Endothelial cell of umbilical vein (primary cell): ENCODE measurements at regions not wholly inside any gene's neighbourhood (a gene's known extent, or its start where the extent isn't known, plus 50 kb on each side); places are given as distances from the start of the nearest gene placed in this dataset.

Experiments
- BruUV-seq: library from RNA; stranded (reverse); fragments of 400-500 nt; replicated peaks from 2 replicates; lab custom pipeline; 2021; lab: Mats Ljungman, UMichigan
- CTCF ChIA-PET: fragments of 300-600, 350-600 bp; sonication (Branson Sonifier 250); formaldehyde crosslinking; loops from one replicate; lab custom pipeline; 2021; ENCODE audit warnings: antibody characterized with exemption, inconsistent platforms; lab: Charles Lee
- POLR2A ChIA-PET: fragments of 300-600, 350-600 bp; sonication (Branson Sonifier 250); formaldehyde crosslinking; loops from one replicate; lab custom pipeline; 2021; ENCODE audit warnings: antibody characterized with exemption, inconsistent platforms; lab: Charles Lee
- DNase-seq: peaks from one replicate; pipeline ENCODE4 v3.0.0-alpha.2; 2011; ENCODE audit warnings: low read depth, low spot score
- FAIRE-seq: peaks from 2 replicates; lab custom pipeline; 2011; peaks lifted over from hg19 to GRCh38; lab: Jason Lieb, UNC
- H2AFZ ChIP-seq: 2 replicates; pipeline ENCODE4 v1.6.0; 2012; ENCODE audit warnings: low read depth, low read length, control low read depth, inconsistent platforms
- H3K27ac ChIP-seq: 2 replicates; pipeline ENCODE4 v1.5.1; 2011; ENCODE audit warnings: low read depth, mild to moderate bottlenecking, control low read depth, low read length, moderate library complexity; ENCODE audit not compliant: insufficient read depth
- H3K27me3 ChIP-seq, 2 experiments: 2 replicates each; pipeline versions ENCODE4 v1.6.0 to v1.6.1; 2011; ENCODE audit warnings: low read length in 2 of 2, mixed read lengths in 1 of 2; ENCODE audit not compliant: control insufficient read depth in 2 of 2, insufficient read depth in 2 of 2
- H3K36me3 ChIP-seq, 2 experiments: 2 replicates in 1 of 2; 3 replicates in 1 of 2; pipeline ENCODE4 v1.5.1; 2011; ENCODE audit warnings: low read length in 2 of 2, mild to moderate bottlenecking in 1 of 2, moderate library complexity in 1 of 2; ENCODE audit not compliant: control insufficient read depth in 2 of 2, insufficient read depth in 2 of 2; ENCODE audit errors: extremely low read depth in 1 of 2
- H3K4me1 ChIP-seq: 3 replicates; pipeline ENCODE4 v1.5.1; 2011; ENCODE audit warnings: mild to moderate bottlenecking, low read length; ENCODE audit not compliant: control insufficient read depth, insufficient read depth; ENCODE audit errors: extremely low read depth
- H3K4me2 ChIP-seq: 2 replicates; pipeline ENCODE4 v1.6.1; 2011; ENCODE audit warnings: low read length, control low read depth, mixed read lengths; ENCODE audit not compliant: insufficient read depth
- H3K4me3 ChIP-seq, 3 experiments: fragments of 200-600 bp in 1 of 3; sonication (generic), shearing (Covaris generic) in 1 of 3; replicated peaks in 1 of 3; 2 replicates each; pipeline ENCODE4 v1.5.1; 2011 to 2016; ENCODE audit warnings: control low read depth in 3 of 3, low read length in 3 of 3, mild to moderate bottlenecking in 2 of 3, inconsistent platforms in 1 of 3, low read depth in 1 of 3, moderate library complexity in 1 of 3; ENCODE audit not compliant: insufficient read depth in 1 of 3
- H3K79me2 ChIP-seq: 2 replicates; pipeline ENCODE4 v1.6.0; 2012; ENCODE audit warnings: low read length, inconsistent platforms; ENCODE audit not compliant: control insufficient read depth, insufficient read depth
- H3K9ac ChIP-seq: replicated peaks from 2 replicates; pipeline ENCODE3; 2011; ENCODE audit warnings: low read length, control low read depth; ENCODE audit not compliant: insufficient read depth; ENCODE audit errors: extremely low read depth
- H3K9me1 ChIP-seq: replicated peaks from 3 replicates; pipeline ENCODE4 v1.6.0; 2011; ENCODE audit warnings: mild to moderate bottlenecking, low read length; ENCODE audit not compliant: control insufficient read depth, insufficient read depth; ENCODE audit errors: extremely low read depth
- H3K9me3 ChIP-seq: replicated peaks from 2 replicates; pipeline ENCODE4 v1.5.1; 2012; ENCODE audit warnings: low read length, inconsistent platforms; ENCODE audit not compliant: control insufficient read depth, insufficient read depth
- H4K20me1 ChIP-seq: replicated peaks from 2 replicates; pipeline ENCODE3; 2011; ENCODE audit warnings: mild to moderate bottlenecking, low read length; ENCODE audit not compliant: control insufficient read depth, insufficient read depth; ENCODE audit errors: extremely low read depth
- EZH2 ChIP-seq: IDR thresholded peaks from 2 replicates; pipeline ENCODE4 v1.6.1; 2012; ENCODE audit warnings: borderline replicate concordance, low read depth, mild to moderate bottlenecking, moderate library complexity, low read length, inconsistent platforms; ENCODE audit not compliant: severe bottlenecking
- FOS ChIP-seq: IDR thresholded peaks from 2 replicates; pipeline ENCODE4 v1.6.1; 2011; ENCODE audit warnings: mild to moderate bottlenecking, low read length, moderate library complexity, borderline replicate concordance; ENCODE audit not compliant: insufficient read depth
- GATA2 ChIP-seq: IDR thresholded peaks from 2 replicates; pipeline ENCODE4 v1.7.0; 2011; ENCODE audit warnings: low read depth, mild to moderate bottlenecking, moderate library complexity, mixed read lengths, low read length; ENCODE audit not compliant: insufficient read length, insufficient read depth
- JUN ChIP-seq: IDR thresholded peaks from 2 replicates; pipeline ENCODE4 v1.6.1; 2011; ENCODE audit warnings: borderline replicate concordance, low read depth; ENCODE audit not compliant: insufficient read length, insufficient read depth
- MYC ChIP-seq: IDR thresholded peaks from one replicate; pipeline ENCODE4 v1.6.1; 2011; ENCODE audit warnings: mild to moderate bottlenecking, low read depth, low read length
- POLR2A ChIP-seq: IDR thresholded peaks from 2 replicates; pipeline ENCODE4 v1.6.1; 2012; ENCODE audit warnings: low read depth, mild to moderate bottlenecking, control low read depth, low read length
- POLR2AphosphoS5 ChIP-seq: IDR thresholded peaks from 2 replicates; pipeline ENCODE4 v1.6.1; 2012; ENCODE audit warnings: low read depth, mild to moderate bottlenecking, control low read depth, low read length, moderate library complexity; ENCODE audit not compliant: insufficient read depth
- dilution Hi-C: fragments of 300-500 bp; cut with MboI; formaldehyde crosslinking; loops from one replicate; pipeline ENCODE4 v1.15.0; 2019; ENCODE audit warnings: low sequenced_read_pairs; ENCODE audit not compliant: extremely low pct_ligation_motif_present
- intact Hi-C: fragments of 100-400 bp; cut with micrococcal nuclease; formaldehyde crosslinking; loops from one replicate; pipeline ENCODE4 v1.10.0; 2022
- TF ChIP-seq, protein P1 (sequence below), 2 donors: IDR thresholded peaks; 1 replicate in 1 of 2; 2 replicates in 1 of 2; pipeline ENCODE4 v1.5.1; 2011; ENCODE audit warnings: low read length in 2 of 2, mild to moderate bottlenecking in 2 of 2, moderate library complexity in 2 of 2, control low read depth in 1 of 2, inconsistent platforms in 1 of 2, low read depth in 1 of 2; ENCODE audit not compliant: insufficient read depth in 1 of 2; ENCODE audit errors: extremely low read depth in 1 of 2
- TF ChIP-seq, protein P2 (sequence below): IDR thresholded peaks from 2 replicates; pipeline ENCODE4 v1.6.1; 2011; ENCODE audit not compliant: insufficient read depth, insufficient read length

DNA sequence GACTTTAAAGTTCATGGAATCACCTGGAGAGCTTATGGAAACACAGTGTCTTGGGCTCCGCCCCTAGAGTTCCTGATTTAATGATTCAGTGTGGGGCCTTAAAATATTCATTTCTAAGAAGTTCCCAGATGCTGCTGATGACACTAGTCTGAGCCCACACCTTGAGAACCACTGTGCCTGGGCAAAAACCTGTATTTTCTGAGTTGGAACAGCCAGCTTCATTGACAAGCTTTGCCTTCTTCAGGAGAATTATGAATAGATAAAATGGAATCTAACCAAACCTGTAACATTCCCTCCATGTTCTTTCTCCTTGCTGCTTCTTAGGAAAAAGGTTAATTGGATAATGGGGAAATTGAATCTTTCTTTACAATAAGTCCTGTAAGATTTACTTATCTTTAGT, 490.7 kb downstream of the DIPK2A start:
- no peaks in the 10 kb centered on the region for H3K27me3 ChIP-seq
- no peaks in the 10 kb centered on the region for H4K20me1 ChIP-seq
- TF ChIP-seq POLR2A, result no peak
- no peak for TF ChIP-seq MYC
- no peak for TF ChIP-seq EZH2
- TF ChIP-seq POLR2AphosphoS5, result no peak
- TF ChIP-seq, protein P1, sequence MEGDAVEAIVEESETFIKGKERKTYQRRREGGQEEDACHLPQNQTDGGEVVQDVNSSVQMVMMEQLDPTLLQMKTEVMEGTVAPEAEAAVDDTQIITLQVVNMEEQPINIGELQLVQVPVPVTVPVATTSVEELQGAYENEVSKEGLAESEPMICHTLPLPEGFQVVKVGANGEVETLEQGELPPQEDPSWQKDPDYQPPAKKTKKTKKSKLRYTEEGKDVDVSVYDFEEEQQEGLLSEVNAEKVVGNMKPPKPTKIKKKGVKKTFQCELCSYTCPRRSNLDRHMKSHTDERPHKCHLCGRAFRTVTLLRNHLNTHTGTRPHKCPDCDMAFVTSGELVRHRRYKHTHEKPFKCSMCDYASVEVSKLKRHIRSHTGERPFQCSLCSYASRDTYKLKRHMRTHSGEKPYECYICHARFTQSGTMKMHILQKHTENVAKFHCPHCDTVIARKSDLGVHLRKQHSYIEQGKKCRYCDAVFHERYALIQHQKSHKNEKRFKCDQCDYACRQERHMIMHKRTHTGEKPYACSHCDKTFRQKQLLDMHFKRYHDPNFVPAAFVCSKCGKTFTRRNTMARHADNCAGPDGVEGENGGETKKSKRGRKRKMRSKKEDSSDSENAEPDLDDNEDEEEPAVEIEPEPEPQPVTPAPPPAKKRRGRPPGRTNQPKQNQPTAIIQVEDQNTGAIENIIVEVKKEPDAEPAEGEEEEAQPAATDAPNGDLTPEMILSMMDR (IDR thresholded peaks at IDR 0.05; ENCODE audit: extremely low read depth in 1 of 2, insufficient read depth in 1 of 2, low read depth in 1 of 2, low read length in 2 of 2), result no peak
- TF ChIP-seq, protein P2, sequence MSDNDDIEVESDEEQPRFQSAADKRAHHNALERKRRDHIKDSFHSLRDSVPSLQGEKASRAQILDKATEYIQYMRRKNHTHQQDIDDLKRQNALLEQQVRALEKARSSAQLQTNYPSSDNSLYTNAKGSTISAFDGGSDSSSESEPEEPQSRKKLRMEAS, result no peak
- TF ChIP-seq FOS, result no peak
- TF ChIP-seq JUN, result no peak
- no peak for TF ChIP-seq GATA2
- no peak overlapping the region for H3K4me2 ChIP-seq
- no peaks in the 10 kb centered on the region for H3K9me1 ChIP-seq
- BruUV-seq, result no TSS peak
- ChIA-PET POLR2A (no interaction called here), CTCF (no interaction called here)
- no peak overlapping the region for H2AFZ ChIP-seq
- intact Hi-C loops (no loop called here), dilution Hi-C loops (no loop called here)
- no peaks in the 10 kb centered on the region for H3K4me1 ChIP-seq
- H3K9me3 ChIP-seq, result no peaks in the 10 kb centered on the region
- FAIRE-seq, result no peak
- H3K79me2 ChIP-seq, result no peaks in the 10 kb centered on the region
- H3K27ac ChIP-seq, result no peak overlapping the region
- no peak overlapping the region for H3K9ac ChIP-seq
- H3K36me3 ChIP-seq, result no peaks in the 10 kb centered on the region
- H3K4me3 ChIP-seq, result no peak overlapping the region
- no peak for DNase-seq
